T-cell (primary cell): ENCODE measurements at regions not wholly inside any gene's neighbourhood (a gene's known extent, or its start where the extent isn't known, plus 50 kb on each side); places are given as distances from the start of the nearest gene placed in this dataset.
"Not testable (repeated sequence)": the region's sequence is repeated elsewhere in the genome, so short reads cannot be mapped to it uniquely, and the experiment has no call there.

Experiments used
- ATAC-seq, 4 experiments: fragments of 200-7000 bp in 3 of 4; fragments of 150-1000 bp in 1 of 4; cut with Tn5 transposase; replicated peaks in 1 of 4; 1 replicate in 3 of 4; 2 replicates in 1 of 4; pipeline ENCODE4 v1.10.0; 2021; ENCODE audit warnings: moderate library complexity in 3 of 4, mild to moderate bottlenecking in 2 of 4, moderate number of reproducible peaks in 1 of 4
- CTCF ChIA-PET, 2 donors: fragments of 300-600 bp; sonication (Branson Sonifier 250); formaldehyde crosslinking; loops; one replicate each; lab custom pipeline; 2022; ENCODE audit warnings: antibody characterized with exemption in 2 of 2; lab: Charles Lee
- POLR2A ChIA-PET, 2 donors: fragments of 300-600 bp; sonication (Branson Sonifier 250); formaldehyde crosslinking; loops; one replicate each; lab custom pipeline; 2022; ENCODE audit warnings: antibody characterized with exemption in 2 of 2; lab: Charles Lee
- DNase-seq, 35 experiments: peaks; one replicate each; pipeline versions ENCODE4 v3.0.0 to v3.0.0-alpha.2; 2013 to 2023
- H3K27ac ChIP-seq: one replicate; pipeline ENCODE4 v1.5.1; 2013; ENCODE audit warnings: low read length
- H3K27me3 ChIP-seq, 2 experiments: replicated peaks in 1 of 2; 1 replicate in 1 of 2; 2 replicates in 1 of 2; pipeline versions ENCODE4 v1.6.1 to v1.7.0; 2013; ENCODE audit warnings: low read length in 1 of 2, mixed read lengths in 1 of 2; ENCODE audit not compliant: control insufficient read depth in 2 of 2, insufficient read depth in 2 of 2; ENCODE audit errors: extremely low read depth in 1 of 2
- H3K36me3 ChIP-seq, 2 donors: 1 replicate in 1 of 2; 2 replicates in 1 of 2; pipeline versions ENCODE4 v1.6.1 to v1.7.0; 2013; ENCODE audit warnings: low read length in 1 of 2; ENCODE audit not compliant: control insufficient read depth in 2 of 2, insufficient read depth in 1 of 2; ENCODE audit errors: extremely low read depth in 1 of 2
- H3K4me1 ChIP-seq, 2 experiments: 1 replicate in 1 of 2; 2 replicates in 1 of 2; pipeline versions ENCODE4 v1.6.1 to v1.7.0; 2013; ENCODE audit warnings: low read length in 2 of 2, mixed read lengths in 1 of 2; ENCODE audit not compliant: insufficient read depth in 2 of 2, control insufficient read depth in 1 of 2; ENCODE audit errors: extremely low read depth in 1 of 2
- H3K4me3 ChIP-seq, 2 donors: 1 replicate in 1 of 2; 2 replicates in 1 of 2; pipeline versions ENCODE4 v1.5.1 to v1.7.0; 2013; ENCODE audit warnings: mild to moderate bottlenecking in 2 of 2, low read length in 1 of 2, moderate library complexity in 1 of 2; ENCODE audit not compliant: control insufficient read depth in 1 of 2; ENCODE audit errors: extremely low read depth in 1 of 2
- H3K9me3 ChIP-seq: 2 replicates; pipeline ENCODE4 v1.7.0; 2013
- H3K27ac Mint-ChIP-seq, 2 donors: one replicate each; pipeline ENCODE4 v1.8.0; 2020 to 2021; ENCODE audit warnings: mild to moderate bottlenecking in 2 of 2, mixed read lengths in 2 of 2
- H3K27me3 Mint-ChIP-seq, 2 donors: one replicate each; pipeline ENCODE4 v1.8.0; 2021 to 2022; ENCODE audit warnings: mixed read lengths in 2 of 2
- H3K36me3 Mint-ChIP-seq: one replicate; pipeline ENCODE4 v1.8.0; 2021; ENCODE audit warnings: mixed read lengths
- H3K4me1 Mint-ChIP-seq, 3 donors: one replicate each; pipeline ENCODE4 v1.8.0; 2020 to 2022; ENCODE audit warnings: mixed read lengths in 3 of 3, mild to moderate bottlenecking in 1 of 3
- H3K4me3 Mint-ChIP-seq, 3 donors: one replicate each; pipeline ENCODE4 v1.8.0; 2020 to 2022; ENCODE audit warnings: mild to moderate bottlenecking in 3 of 3, mixed read lengths in 3 of 3, moderate library complexity in 3 of 3
- H3K9me3 Mint-ChIP-seq, 3 donors: one replicate each; pipeline ENCODE4 v1.8.0; 2020 to 2022; ENCODE audit warnings: mixed read lengths in 3 of 3
- WGBS: methylation state at CpG from one replicate; pipeline ENCODE4 v1.1.5; 2013; ENCODE audit warnings: missing lambda C conversion rate; ENCODE audit not compliant: insufficient coverage; 5-methylcytosine and 5-hydroxymethylcytosine counted together

DNA sequence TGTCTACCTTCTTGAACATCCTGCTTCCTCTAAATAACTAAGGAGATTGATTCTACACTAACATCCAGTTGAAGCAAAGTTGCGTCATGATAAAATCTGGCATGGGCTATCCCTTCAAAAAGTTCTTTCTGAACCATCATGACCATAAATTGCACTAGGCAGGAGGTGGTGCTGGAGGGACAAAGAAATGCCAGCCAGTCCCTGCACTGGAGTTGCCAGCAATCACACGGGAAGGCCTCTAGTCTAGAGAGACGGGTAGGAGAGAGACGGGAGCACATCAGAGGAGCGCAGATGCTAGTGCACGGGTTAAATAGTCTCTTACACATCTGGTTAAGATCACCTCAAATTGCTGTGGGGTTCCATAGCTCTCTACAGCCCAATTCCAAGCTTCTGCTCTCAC, 111.2 kb upstream of the PLGLB2 start:
- H3K27me3 Mint-ChIP-seq, POLR2A ChIA-PET, H3K27ac Mint-ChIP-seq, H3K27me3 ChIP-seq, CTCF ChIA-PET, DNase-seq, H3K27ac ChIP-seq, ATAC-seq, H3K9me3 Mint-ChIP-seq, H3K4me3 Mint-ChIP-seq, H3K4me3 ChIP-seq, H3K4me1 ChIP-seq, H3K36me3 ChIP-seq, H3K9me3 ChIP-seq, H3K36me3 Mint-ChIP-seq, H3K4me1 Mint-ChIP-seq: not testable (repeated sequence)
- 95% methylated on average over 3 of the region's 6 CpGs for WGBS

- H3K27ac ChIP-seq, H3K9me3 Mint-ChIP-seq, H3K4me1 ChIP-seq, H3K27me3 Mint-ChIP-seq, H3K4me3 ChIP-seq, H3K9me3 ChIP-seq, ATAC-seq, H3K4me1 Mint-ChIP-seq, H3K27me3 ChIP-seq, H3K36me3 Mint-ChIP-seq, H3K4me3 Mint-ChIP-seq, H3K36me3 ChIP-seq, H3K27ac Mint-ChIP-seq, DNase-seq, POLR2A ChIA-PET, CTCF ChIA-PET: not testable (repeated sequence)
- WGBS = 80% methylated on average over 1 of the region's 15 CpGs
These were observed 110.5 kb upstream of the PLGLB2 start for GRCh38 chr2:87637249-87637990.

DNA sequence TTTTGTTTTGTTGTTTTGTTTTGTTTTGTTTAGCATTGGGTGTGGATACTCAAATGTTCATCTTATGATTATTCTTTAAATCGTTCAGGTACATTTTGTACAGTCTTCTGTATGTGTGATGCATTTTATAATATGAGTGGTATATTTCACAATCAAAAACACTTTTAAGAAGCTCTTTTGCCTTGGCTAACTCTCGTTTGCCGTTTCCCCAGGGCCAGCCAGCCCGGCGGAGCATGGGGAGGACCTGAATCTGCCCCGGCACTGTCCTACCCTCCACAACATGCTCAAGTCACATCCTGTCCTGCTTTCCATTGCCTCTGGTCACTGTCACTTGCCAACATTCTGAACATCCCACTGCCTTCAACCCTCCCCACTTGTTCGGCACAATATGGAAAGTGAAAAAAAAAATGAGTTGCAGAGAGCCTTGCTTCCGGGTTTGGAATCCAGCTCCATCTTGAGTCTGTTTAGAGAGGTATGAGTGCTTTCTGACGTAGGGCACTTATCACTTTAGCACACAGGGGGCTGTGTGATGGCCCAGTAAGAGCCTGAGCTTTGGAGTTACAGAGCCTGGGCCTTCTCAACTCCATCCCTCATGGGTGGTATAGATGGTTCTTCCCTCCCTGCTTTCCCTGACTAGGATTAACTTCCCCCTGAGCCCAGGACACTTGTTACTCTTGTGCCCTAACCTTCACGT, 109.6 kb upstream of the PLGLB2 start:
- H3K4me3 Mint-ChIP-seq, H3K4me1 ChIP-seq, H3K27me3 ChIP-seq, H3K27ac Mint-ChIP-seq, H3K9me3 ChIP-seq, H3K36me3 ChIP-seq, DNase-seq, POLR2A ChIA-PET, H3K36me3 Mint-ChIP-seq, H3K9me3 Mint-ChIP-seq, ATAC-seq, H3K27ac ChIP-seq, H3K4me3 ChIP-seq, H3K4me1 Mint-ChIP-seq, H3K27me3 Mint-ChIP-seq, CTCF ChIA-PET: not testable (repeated sequence)
- no CpG with 5 or more reads among the region's 10 CpGs for WGBS

GRCh38 chr2:87638872-87639271, 109.0 kb upstream of the PLGLB2 start:
- H3K9me3 ChIP-seq, H3K9me3 Mint-ChIP-seq, H3K36me3 Mint-ChIP-seq, H3K27me3 ChIP-seq, POLR2A ChIA-PET, H3K36me3 ChIP-seq, H3K27me3 Mint-ChIP-seq, H3K27ac ChIP-seq, H3K27ac Mint-ChIP-seq, DNase-seq, H3K4me3 ChIP-seq, H3K4me1 ChIP-seq, CTCF ChIA-PET, ATAC-seq, H3K4me3 Mint-ChIP-seq, H3K4me1 Mint-ChIP-seq: not testable (repeated sequence)
- no CpG with 5 or more reads among the region's 7 CpGs for WGBS

- H3K4me1 ChIP-seq, H3K36me3 ChIP-seq, H3K36me3 Mint-ChIP-seq, H3K4me3 Mint-ChIP-seq, H3K27ac Mint-ChIP-seq, H3K9me3 ChIP-seq, H3K27me3 Mint-ChIP-seq, H3K4me1 Mint-ChIP-seq, DNase-seq, H3K9me3 Mint-ChIP-seq, H3K27ac ChIP-seq, H3K4me3 ChIP-seq, H3K27me3 ChIP-seq, POLR2A ChIA-PET, CTCF ChIA-PET, ATAC-seq: not testable (repeated sequence)
- no CpG with 5 or more reads among the region's 15 CpGs for WGBS
These were observed 108.0 kb upstream of the PLGLB2 start for GRCh38 chr2:87639801-87640440.

GRCh38 chr2:87640961-87641563, 106.8 kb upstream of the PLGLB2 start:
- H3K4me3 ChIP-seq, ATAC-seq, H3K27ac Mint-ChIP-seq, DNase-seq, H3K9me3 Mint-ChIP-seq, H3K9me3 ChIP-seq, H3K27me3 Mint-ChIP-seq, H3K4me1 Mint-ChIP-seq, H3K27me3 ChIP-seq, H3K36me3 Mint-ChIP-seq, H3K4me3 Mint-ChIP-seq, H3K36me3 ChIP-seq, POLR2A ChIA-PET, CTCF ChIA-PET, H3K27ac ChIP-seq, H3K4me1 ChIP-seq: not testable (repeated sequence)
- WGBS = 100% methylated on average over 2 of the region's 4 CpGs
